ENCODE measurements at regions not wholly inside any gene's neighbourhood (a gene's known extent, or its start where the extent isn't known, plus 50 kb on each side); places are given as distances from the start of the nearest gene placed in this dataset.

DNA sequence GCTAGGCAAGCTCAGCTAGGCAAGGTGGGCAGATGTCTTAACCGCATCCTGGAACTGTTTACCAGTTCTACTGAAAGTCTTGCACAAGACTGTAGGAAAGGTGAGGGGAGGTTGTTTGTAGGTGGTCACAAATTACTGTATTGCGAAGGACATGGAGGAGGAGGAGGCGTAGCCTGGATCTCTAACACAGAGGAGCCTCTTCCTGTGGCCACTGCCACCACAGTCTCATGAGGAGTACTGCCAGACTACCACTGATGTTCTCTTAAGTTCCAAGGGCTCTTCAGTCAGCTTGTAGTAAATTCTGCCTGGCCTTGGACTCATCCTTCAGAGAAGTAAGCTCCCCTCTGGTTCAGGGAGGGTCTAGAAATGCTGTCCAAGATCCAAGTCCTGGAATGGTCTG, 258.6 kb downstream of the FAT4 start:
- no peaks in the 10 kb centered on the region for H3K27me3 ChIP-seq (ENCODE audit: control insufficient read depth in 2 of 2, insufficient read depth in 2 of 2, low read length in 2 of 2)
- intact Hi-C loops (cut with micrococcal nuclease) (no loop called here), dilution Hi-C loops (cut with MboI; ENCODE audit: extremely low pct_ligation_motif_present, low sequenced_read_pairs) (no loop called here)
- no peaks in the 10 kb centered on the region for H3K79me2 ChIP-seq (ENCODE audit: control insufficient read depth, insufficient read depth, low read length)
- H4K20me1 ChIP-seq (replicated peaks; ENCODE audit: control insufficient read depth, extremely low read depth, insufficient read depth, low read length), result no peaks in the 10 kb centered on the region
- H3K4me3 ChIP-seq (replicated peaks in 1 of 3; ENCODE audit: insufficient read depth in 1 of 3, low read depth in 1 of 3, low read length in 3 of 3), result no peak overlapping the region
- TF ChIP-seq POLR2A (IDR thresholded peaks at IDR 0.05; ENCODE audit: low read depth, low read length) (no peak), JUN (IDR thresholded peaks at IDR 0.05; ENCODE audit: borderline replicate concordance, insufficient read depth, insufficient read length, low read depth) (no peak), POLR2AphosphoS5 (IDR thresholded peaks at IDR 0.05; ENCODE audit: insufficient read depth, low read depth, low read length) (no peak), FOS (IDR thresholded peaks at IDR 0.05; ENCODE audit: borderline replicate concordance, insufficient read depth, low read length) (no peak), EZH2 (IDR thresholded peaks at IDR 0.05; ENCODE audit: borderline replicate concordance, low read depth, low read length, severe bottlenecking) (no peak), MYC (IDR thresholded peaks at IDR 0.05; ENCODE audit: low read depth, low read length) (no peak), GATA2 (IDR thresholded peaks at IDR 0.05; ENCODE audit: insufficient read depth, insufficient read length, low read depth, low read length) (no peak)
- TF ChIP-seq, protein P1, sequence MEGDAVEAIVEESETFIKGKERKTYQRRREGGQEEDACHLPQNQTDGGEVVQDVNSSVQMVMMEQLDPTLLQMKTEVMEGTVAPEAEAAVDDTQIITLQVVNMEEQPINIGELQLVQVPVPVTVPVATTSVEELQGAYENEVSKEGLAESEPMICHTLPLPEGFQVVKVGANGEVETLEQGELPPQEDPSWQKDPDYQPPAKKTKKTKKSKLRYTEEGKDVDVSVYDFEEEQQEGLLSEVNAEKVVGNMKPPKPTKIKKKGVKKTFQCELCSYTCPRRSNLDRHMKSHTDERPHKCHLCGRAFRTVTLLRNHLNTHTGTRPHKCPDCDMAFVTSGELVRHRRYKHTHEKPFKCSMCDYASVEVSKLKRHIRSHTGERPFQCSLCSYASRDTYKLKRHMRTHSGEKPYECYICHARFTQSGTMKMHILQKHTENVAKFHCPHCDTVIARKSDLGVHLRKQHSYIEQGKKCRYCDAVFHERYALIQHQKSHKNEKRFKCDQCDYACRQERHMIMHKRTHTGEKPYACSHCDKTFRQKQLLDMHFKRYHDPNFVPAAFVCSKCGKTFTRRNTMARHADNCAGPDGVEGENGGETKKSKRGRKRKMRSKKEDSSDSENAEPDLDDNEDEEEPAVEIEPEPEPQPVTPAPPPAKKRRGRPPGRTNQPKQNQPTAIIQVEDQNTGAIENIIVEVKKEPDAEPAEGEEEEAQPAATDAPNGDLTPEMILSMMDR (IDR thresholded peaks at IDR 0.05; ENCODE audit: extremely low read depth in 1 of 2, insufficient read depth in 1 of 2, low read depth in 1 of 2, low read length in 2 of 2), result no peak
- TF ChIP-seq, protein P2, sequence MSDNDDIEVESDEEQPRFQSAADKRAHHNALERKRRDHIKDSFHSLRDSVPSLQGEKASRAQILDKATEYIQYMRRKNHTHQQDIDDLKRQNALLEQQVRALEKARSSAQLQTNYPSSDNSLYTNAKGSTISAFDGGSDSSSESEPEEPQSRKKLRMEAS (IDR thresholded peaks at IDR 0.05; ENCODE audit: insufficient read depth, insufficient read length), result no peak
- no peaks in the 10 kb centered on the region for H3K4me1 ChIP-seq (ENCODE audit: control insufficient read depth, extremely low read depth, insufficient read depth, low read length)
- no peaks in the 10 kb centered on the region for H3K9me1 ChIP-seq (replicated peaks; ENCODE audit: control insufficient read depth, extremely low read depth, insufficient read depth, low read length)
- no peak overlapping the region for H3K27ac ChIP-seq (ENCODE audit: insufficient read depth, low read depth, low read length)
- FAIRE-seq (no peak), DNase-seq (ENCODE audit: low read depth, low spot score) (no peak)
- H3K9ac ChIP-seq (replicated peaks; ENCODE audit: extremely low read depth, insufficient read depth, low read length), result no peak overlapping the region
- H3K4me2 ChIP-seq (ENCODE audit: insufficient read depth, low read length), result no peak overlapping the region
- H3K9me3 ChIP-seq (replicated peaks; ENCODE audit: control insufficient read depth, insufficient read depth, low read length), result no peaks in the 10 kb centered on the region
- no TSS peak for BruUV-seq (replicated peaks)
- no peaks in the 10 kb centered on the region for H3K36me3 ChIP-seq (ENCODE audit: control insufficient read depth in 2 of 2, extremely low read depth in 1 of 2, insufficient read depth in 2 of 2, low read length in 2 of 2)
- no peak overlapping the region for H2AFZ ChIP-seq (ENCODE audit: low read depth, low read length)
- CTCF ChIA-PET, result no interaction called here
- POLR2A ChIA-PET, result no interaction called here
